HG03095 (cell line): ENCODE measurements at regions not wholly inside any gene's neighbourhood (a gene's known extent, or its start where the extent isn't known, plus 50 kb on each side); places are given as distances from the start of the nearest gene placed in this dataset.

Experiments used
- ATAC-seq: cut with Tn5 transposase; IDR thresholded peaks from one replicate; pipeline ENCODE4 v1.9.1; 2021; ENCODE audit warnings: moderate library complexity; ENCODE audit not compliant: unreplicated experiment

- ATAC-seq, result no peak
Measured at GRCh38 chr22:47588578-47588960, 826.1 kb downstream of the TBC1D22A start.

DNA sequence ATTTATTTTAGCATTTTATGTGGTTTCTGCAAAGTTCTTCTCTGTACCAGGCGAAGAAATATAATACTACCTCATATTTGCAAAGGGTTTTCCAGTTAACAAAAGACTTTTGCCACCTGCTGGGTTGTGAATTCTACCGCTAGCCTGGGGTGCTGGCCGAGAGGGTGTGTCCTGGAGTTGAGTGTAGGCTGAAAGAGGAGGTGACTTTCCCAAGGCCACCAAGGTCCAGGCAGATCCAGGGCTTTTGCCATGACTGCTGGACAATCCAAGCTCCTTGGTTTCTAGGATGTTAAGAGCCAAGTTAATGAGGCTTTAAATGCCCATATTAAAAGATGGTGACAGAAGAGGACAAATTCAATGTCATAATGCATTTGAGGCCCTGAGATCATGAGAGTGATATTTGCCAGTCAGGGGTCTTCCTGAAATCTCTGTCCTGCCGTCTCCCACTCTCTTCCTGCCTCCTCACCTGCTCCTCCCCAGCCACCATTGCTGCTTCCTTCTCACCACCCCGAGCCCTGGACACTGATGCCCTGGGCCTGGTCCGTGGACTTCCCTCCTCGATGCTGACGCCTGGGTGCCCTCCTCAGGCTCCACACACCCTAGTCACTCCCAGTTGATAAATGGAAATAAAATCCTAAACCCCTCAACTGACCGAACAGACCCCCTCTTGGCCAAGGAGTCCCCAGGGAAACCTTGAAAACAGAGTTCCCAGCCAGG lies 825.6 kb downstream of the TBC1D22A start:
- ATAC-seq, result no peak

DNA sequence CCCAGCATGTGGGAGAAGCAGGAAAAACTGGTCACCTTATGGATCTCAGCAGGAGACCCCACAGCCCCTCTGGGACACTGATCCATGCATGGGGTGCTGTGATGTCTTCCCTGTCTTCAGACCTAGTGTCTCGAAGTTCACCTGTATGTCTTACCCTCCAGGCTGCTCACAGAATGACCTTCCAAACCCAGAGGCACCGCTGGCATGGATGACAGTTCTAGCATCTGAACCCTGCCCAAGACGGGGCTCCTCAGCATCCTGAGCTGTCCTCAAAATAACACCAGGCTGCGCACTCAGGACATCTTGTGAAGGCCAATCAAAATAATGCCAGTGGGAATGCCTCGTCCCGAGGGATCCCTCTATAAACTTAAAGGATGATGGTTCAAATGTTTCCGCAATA lies 824.9 kb downstream of the TBC1D22A start:
- no peak for ATAC-seq

- ATAC-seq, result no peak
Measured at GRCh38 chr22:47586946-47587345, 824.5 kb downstream of the TBC1D22A start.

DNA sequence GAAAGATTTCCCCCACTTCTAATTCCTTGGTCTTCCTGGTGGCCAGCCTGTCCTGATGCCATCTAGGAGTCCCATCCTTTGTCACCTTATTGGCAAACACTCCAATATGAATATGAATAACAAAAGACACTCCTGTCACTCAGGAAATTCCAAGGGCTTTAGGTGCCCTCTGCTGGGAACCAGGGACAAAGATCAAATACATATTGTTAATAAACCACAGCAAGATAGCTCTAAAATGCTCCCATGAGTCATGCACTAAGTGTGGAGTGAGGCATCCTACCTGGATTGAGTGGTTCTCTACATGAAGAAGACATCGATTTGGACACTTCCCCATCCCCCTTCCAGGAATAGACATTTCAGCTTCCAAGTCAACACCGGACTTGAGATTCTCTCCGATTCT lies 823.6 kb downstream of the TBC1D22A start:
- ATAC-seq, result no peak

- ATAC-seq, result no peak
Measured at GRCh38 chr22:47583959-47584562, 821.6 kb downstream of the TBC1D22A start.

DNA sequence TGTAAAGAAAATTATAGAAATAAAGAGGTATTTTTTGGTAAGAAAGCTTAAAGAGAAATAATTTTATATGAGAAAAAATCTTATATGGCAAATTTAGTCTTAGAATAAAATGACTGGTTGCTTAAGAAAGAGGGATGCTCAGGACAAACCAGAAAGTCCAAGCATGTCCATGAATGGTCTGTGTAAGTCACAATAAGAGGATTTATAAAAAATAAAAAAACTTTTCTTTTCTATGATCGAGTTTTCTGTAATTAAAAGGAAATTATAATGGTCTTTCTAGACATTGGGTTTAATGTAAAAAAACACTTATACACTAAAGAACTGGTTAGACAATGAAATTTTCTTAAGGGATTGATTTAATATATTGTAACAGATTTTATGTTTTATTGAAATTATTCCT lies 819.6 kb downstream of the TBC1D22A start:
- ATAC-seq, result no peak

GRCh38 chr22:47580121-47580520 lies 817.7 kb downstream of the TBC1D22A start:
- ATAC-seq, result no peak

DNA sequence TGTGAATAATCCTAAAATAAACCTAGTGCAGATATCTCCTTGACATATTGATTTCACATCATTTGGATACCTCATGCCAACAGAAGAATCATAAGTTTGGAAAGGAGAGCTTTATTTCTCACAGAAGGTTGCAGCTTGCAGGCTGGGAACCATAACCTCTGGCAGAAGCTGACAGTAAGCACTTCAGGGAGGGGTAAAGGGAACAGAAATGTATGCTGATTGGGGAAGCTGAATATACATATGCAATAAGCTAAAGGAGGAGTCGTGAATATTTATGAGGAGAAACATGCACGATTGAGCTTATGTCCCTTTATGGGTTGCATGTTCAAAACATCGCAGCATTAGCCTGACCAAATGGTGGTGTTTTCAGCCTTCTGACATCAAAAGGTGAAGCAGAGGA lies 814.5 kb downstream of the TBC1D22A start:
- no peak for ATAC-seq

DNA sequence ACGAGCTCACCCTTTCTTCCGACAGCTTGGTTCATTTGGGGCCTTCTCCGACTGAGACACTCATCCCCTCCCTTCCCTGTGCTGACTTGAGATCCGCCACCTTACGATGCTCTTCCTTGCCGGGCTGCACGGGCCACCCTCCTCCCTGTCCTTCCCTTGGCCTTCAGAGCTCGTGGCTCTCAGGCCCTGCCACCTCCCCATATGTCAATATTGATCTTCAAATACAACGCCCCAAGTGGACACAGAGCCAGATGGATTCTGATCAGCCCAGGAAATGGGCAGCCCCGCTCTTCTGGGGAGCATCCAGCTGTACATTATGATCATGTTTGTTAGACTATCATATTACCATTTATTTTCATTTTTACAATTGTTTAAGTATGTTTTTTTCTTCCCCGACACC lies 812.8 kb downstream of the TBC1D22A start:
- ATAC-seq, result no peak

- no peak for ATAC-seq
Measured at GRCh38 chr22:47574556-47574955, 812.1 kb downstream of the TBC1D22A start.

GRCh38 chr22:47573141-47573540 lies 810.7 kb downstream of the TBC1D22A start:
- ATAC-seq, result no peak

DNA sequence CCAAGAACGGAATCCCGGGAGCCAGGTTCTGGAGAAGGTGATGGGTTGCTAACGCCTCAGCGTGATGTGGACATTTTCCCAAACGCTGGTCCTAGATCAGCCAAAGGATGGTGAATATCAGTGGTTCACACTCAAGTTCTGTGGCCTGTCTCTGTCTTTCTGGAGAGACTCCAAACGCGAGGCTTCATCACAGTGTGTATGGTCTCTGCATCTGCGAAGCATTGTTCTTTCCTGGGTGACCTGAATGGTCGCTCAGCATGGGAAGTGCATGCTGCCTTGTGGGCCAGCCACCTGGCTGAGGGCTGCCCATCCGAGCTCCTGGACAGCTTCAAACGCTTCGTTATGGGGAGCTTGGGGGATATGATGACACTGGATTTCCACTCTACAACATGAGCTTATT lies 810.0 kb downstream of the TBC1D22A start:
- ATAC-seq, result no peak

GRCh38 chr22:47571616-47572015 lies 809.2 kb downstream of the TBC1D22A start:
- no peak for ATAC-seq

- ATAC-seq, result no peak
Measured at GRCh38 chr22:47570851-47571250, 808.4 kb downstream of the TBC1D22A start.

- no peak for ATAC-seq
Measured at GRCh38 chr22:47570300-47570685, 807.8 kb downstream of the TBC1D22A start.

- no peak for ATAC-seq
Measured at GRCh38 chr22:47569389-47570299, 807.2 kb downstream of the TBC1D22A start.

DNA sequence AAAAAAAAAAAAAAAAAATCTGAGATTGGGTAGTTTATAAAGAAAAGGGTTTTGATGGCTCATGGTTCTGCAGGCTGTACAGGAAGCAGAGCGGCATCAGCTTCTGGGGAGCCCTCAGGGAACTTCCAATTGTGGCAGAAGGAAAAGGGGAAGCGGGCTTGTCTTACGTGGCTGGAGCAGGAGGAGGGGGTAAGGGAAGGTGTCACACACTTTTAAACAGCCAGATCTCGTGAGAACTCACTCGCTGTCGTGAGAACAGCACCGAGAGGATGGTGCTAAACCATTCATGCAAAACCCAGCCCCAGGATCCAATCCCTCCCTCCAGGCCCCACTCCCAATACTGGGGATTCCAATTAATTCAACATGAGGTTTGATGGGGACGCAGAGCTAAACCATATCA lies 806.2 kb downstream of the TBC1D22A start:
- no peak for ATAC-seq

DNA sequence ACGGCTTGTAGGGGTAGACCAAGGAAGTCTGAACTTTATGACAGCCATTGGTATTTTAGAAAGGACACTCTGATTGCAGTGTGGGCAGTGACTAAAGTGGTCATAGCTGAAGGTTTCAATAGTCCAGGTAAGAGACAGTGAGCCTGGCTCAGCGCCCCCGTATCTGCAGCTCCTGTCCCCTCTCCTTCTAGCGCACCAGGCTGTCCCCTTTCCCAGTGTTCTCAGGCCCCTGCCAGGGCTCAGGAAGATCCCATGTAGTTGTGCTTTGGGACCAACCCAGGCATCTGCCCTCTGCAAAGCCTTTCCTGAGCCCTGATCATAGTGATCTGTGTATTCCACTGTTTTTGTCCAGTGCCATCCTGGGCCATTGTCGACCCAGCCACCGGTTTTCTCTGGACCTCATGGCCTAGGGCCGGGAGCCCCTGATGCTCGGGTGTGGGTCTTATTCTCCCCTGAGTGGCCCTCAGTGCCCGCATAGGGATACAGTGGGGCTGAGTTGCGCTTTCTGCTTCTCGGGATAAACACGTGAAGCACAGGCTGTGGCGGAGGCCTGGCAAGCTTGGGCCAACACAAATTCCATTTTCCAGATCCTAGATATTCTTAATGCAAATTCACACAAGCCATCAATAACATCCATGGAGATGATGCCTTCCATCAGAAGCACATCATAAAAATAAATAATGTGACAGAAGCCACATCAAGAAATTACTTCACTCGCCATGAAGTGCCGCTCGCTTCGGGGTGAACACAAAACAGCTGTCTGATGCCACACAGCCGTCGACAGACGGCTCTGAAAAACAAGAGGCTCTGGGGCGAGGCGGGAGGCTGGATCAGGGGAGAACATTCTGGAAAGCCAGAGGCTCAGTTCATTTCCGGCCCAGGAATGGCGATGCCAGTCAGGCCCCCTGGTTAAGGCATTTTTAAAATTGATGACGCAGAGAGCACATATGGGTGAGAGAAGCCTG lies 805.0 kb downstream of the TBC1D22A start:
- ATAC-seq, result no peak

DNA sequence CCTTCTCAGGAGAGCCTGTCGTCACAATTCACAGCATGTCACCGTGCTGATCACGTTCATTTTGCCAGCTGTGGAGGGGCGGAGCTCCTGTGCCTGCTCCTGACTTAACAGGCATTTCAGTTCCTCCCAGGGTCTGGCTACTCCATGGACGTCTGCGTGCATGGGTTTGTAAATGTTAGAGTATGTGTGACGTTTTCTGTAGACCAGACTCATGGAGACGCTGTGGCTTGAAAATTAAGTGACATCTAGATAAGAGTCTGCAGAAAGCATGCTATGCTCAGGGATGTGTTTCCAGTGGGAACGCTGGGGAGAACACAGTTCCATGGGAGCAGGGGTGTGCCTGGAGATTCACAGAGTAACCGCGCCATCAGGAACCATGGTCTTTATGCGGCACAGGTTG lies 804.0 kb downstream of the TBC1D22A start:
- no peak for ATAC-seq

GRCh38 chr22:47565607-47566006 lies 803.2 kb downstream of the TBC1D22A start:
- ATAC-seq, result no peak
